Stomach (tissue), 4 donors: ENCODE measurements at regions not wholly inside any gene's neighbourhood (a gene's known extent, or its start where the extent isn't known, plus 50 kb on each side); places are given as distances from the start of the nearest gene placed in this dataset.

ENCODE experiments used
- CTCF ChIP-seq, 7 experiments: fragments of 450-650 bp in 4 of 7; fragments of 200-600 bp in 3 of 7; sonication (generic) in 3 of 7; IDR thresholded peaks; one replicate each; pipeline ENCODE4 v1.5.1; 2016 to 2019; ENCODE audit warnings: antibody characterized with exemption in 7 of 7, control low read depth in 2 of 7, mild to moderate bottlenecking in 1 of 7
- EP300 ChIP-seq: sonication (generic); formaldehyde crosslinking; IDR thresholded peaks from one replicate; pipeline ENCODE4 v1.6.1; 2017; ENCODE audit warnings: antibody characterized with exemption
- POLR2A ChIP-seq, 4 donors: fragments of 450-650 bp; IDR thresholded peaks; one replicate each; pipeline ENCODE4 v1.6.1; 2016; ENCODE audit warnings: antibody characterized with exemption in 4 of 4, control low read depth in 2 of 4, mild to moderate bottlenecking in 1 of 4, moderate library complexity in 1 of 4
- POLR2AphosphoS5 ChIP-seq, 3 donors: sonication (generic); formaldehyde crosslinking; IDR thresholded peaks; one replicate each; pipeline ENCODE4 v1.6.1; 2016; ENCODE audit warnings: antibody characterized with exemption in 3 of 3

- TF ChIP-seq CTCF (IDR thresholded peaks at IDR 0.05) (no peak), POLR2AphosphoS5 (IDR thresholded peaks at IDR 0.05) (no peak), EP300 (no peak), POLR2A (IDR thresholded peaks at IDR 0.05) (no peak)
These were observed 557.6 kb downstream of the PRKD1 start for GRCh38 chr14:29370024-29370423.
